ENCODE measurements at regions not wholly inside any gene's neighbourhood (a gene's known extent, or its start where the extent isn't known, plus 50 kb on each side); places are given as distances from the start of the nearest gene placed in this dataset.
A peak's percentile ranks its signal among the peaks of the same experiment; 100 is the strongest.
"Not testable (repeated sequence)": the region's sequence is repeated elsewhere in the genome, so short reads cannot be mapped to it uniquely, and the experiment has no call there.

DNA sequence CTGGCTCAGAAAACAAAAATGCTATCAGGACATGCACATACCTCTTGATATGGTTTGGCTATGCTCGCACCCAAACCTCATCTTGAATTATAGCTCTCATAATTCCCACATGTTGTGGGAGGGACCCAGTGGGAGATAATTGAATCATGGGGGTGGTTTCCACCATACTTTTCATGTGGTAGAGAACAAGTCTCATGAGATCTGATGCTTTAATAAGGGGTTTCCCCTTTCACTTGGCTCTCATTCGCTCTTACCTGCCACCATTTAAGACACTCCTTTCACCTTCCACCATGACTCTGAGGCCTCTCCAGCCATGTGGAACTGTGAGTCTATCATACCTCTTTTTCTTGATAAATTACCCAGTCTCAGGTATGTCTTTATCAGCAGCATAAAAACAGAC, 958.6 kb downstream of the TRAM1L1 start:
- ATAC-seq (no peak), DNase-seq (no peak)
- Histone ChIP-seq H3K27me3 (ENCODE audit: low read length) (no peaks in the 10 kb centered on the region), H2AFZ (ENCODE audit: low read length) (no peak overlapping the region), H3F3A (ENCODE audit: low read length, unreplicated experiment) (no peaks in the 10 kb centered on the region), H4K20me1 (ENCODE audit: low read length) (no peaks in the 10 kb centered on the region), H3K79me2 (ENCODE audit: low read length) (no peaks in the 10 kb centered on the region), H3K9ac (ENCODE audit: low read length) (no peak overlapping the region), H3K4me1 (ENCODE audit: insufficient read depth, low read length) (peaks cover 15% of the 10 kb centered on the region), H3K9me3 (ENCODE audit: low read length) (no peaks in the 10 kb centered on the region), H3K9me2 (replicated peaks; ENCODE audit: low read length) (no peaks in the 10 kb centered on the region), H3K27ac (ENCODE audit: low read length) (no peak overlapping the region), H3K4me2 (ENCODE audit: low read length) (no peak overlapping the region), H3K4me3 (ENCODE audit: low read length) (no peak overlapping the region), H3K36me3 (ENCODE audit: low read depth, low read length) (no peaks in the 10 kb centered on the region)
- ChIA-PET POLR2A (ENCODE audit: unreplicated experiment) (no interaction called here), CTCF (no interaction called here)
- BruUV-seq (replicated peaks): no TSS peak
- TF ChIP-seq EZH2phosphoT487 (IDR thresholded peaks at IDR 0.05; ENCODE audit: borderline replicate concordance, low read length): no peak
- TF ChIP-seq EZH2 (IDR thresholded peaks at IDR 0.05; ENCODE audit: low read length, unreplicated experiment): no peak
- TF ChIP-seq, protein P1, sequence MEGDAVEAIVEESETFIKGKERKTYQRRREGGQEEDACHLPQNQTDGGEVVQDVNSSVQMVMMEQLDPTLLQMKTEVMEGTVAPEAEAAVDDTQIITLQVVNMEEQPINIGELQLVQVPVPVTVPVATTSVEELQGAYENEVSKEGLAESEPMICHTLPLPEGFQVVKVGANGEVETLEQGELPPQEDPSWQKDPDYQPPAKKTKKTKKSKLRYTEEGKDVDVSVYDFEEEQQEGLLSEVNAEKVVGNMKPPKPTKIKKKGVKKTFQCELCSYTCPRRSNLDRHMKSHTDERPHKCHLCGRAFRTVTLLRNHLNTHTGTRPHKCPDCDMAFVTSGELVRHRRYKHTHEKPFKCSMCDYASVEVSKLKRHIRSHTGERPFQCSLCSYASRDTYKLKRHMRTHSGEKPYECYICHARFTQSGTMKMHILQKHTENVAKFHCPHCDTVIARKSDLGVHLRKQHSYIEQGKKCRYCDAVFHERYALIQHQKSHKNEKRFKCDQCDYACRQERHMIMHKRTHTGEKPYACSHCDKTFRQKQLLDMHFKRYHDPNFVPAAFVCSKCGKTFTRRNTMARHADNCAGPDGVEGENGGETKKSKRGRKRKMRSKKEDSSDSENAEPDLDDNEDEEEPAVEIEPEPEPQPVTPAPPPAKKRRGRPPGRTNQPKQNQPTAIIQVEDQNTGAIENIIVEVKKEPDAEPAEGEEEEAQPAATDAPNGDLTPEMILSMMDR (conservative IDR thresholded peaks at IDR 0.05; ENCODE audit: low read depth, low read length): no peak
- intact Hi-C loops (cut with micrococcal nuclease): no loop called here

DNA sequence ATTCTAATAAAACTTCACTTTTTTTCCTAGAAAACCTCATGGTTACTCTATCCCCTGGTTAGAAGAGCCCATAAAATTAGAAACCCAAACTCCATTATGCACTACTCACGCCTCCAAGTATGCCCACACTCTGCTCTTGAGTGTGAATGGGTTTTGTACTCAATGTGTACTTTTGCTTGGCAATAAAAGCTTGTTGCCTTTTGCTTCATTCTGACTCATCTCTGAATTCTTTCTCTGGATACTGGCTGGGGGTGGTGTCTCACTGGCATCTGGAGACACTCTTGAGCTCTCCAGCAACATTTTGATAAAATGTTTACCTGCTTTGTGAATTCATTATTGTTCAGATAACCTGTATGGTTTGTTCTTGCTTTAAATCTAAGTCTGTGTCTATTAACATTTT, 963.3 kb downstream of the TRAM1L1 start:
- no peaks in the 10 kb centered on the region for H3K9me3 ChIP-seq (ENCODE audit: low read length)
- no TSS peak for BruUV-seq (replicated peaks)
- ChIA-PET POLR2A (ENCODE audit: unreplicated experiment) (no interaction called here), CTCF (no interaction called here)
- H3K9ac ChIP-seq (ENCODE audit: low read length): 0 out of 2 replicates have a peak overlapping the region, but pooled peaks have one; percentile 21
- peak overlapping the region; percentile 51; the same call in 1 of the 2 replicates for H2AFZ ChIP-seq (ENCODE audit: low read length)
- H3K27me3 ChIP-seq (ENCODE audit: low read length): no peaks in the 10 kb centered on the region
- H3K4me3 ChIP-seq (ENCODE audit: low read length): no peak overlapping the region
- H3K9me2 ChIP-seq (replicated peaks; ENCODE audit: low read length): no peaks in the 10 kb centered on the region
- peak; percentile 79 for DNase-seq
- no peaks in the 10 kb centered on the region for H3K36me3 ChIP-seq (ENCODE audit: low read depth, low read length)
- no peaks in the 10 kb centered on the region for H3K79me2 ChIP-seq (ENCODE audit: low read length)
- TF ChIP-seq EZH2 (IDR thresholded peaks at IDR 0.05; ENCODE audit: low read length, unreplicated experiment) (no peak), EZH2phosphoT487 (IDR thresholded peaks at IDR 0.05; ENCODE audit: borderline replicate concordance, low read length) (no peak)
- TF ChIP-seq, protein P1 (conservative IDR thresholded peaks at IDR 0.05; ENCODE audit: low read depth, low read length): no peak
- intact Hi-C loops (cut with micrococcal nuclease): loop anchor here (1.0 to 2.0 kb wide), 2 partner anchors 21 to 27 kb away; no protein-coding TSS in a partner anchor
- H3F3A ChIP-seq (ENCODE audit: low read length, unreplicated experiment): no peaks in the 10 kb centered on the region
- peak; percentile 96 for ATAC-seq
- H4K20me1 ChIP-seq (ENCODE audit: low read length): no peaks in the 10 kb centered on the region
- H3K4me1 ChIP-seq (ENCODE audit: insufficient read depth, low read length): peaks cover 22% of the 10 kb centered on the region
- peak overlapping the region; percentile 73 for H3K27ac ChIP-seq (ENCODE audit: low read length)
- peak overlapping the region; percentile 76 for H3K4me2 ChIP-seq (ENCODE audit: low read length)

GRCh38 chr4:116118221-116118620, 967.2 kb downstream of the TRAM1L1 start:
- no peaks in the 10 kb centered on the region for H3K27me3 ChIP-seq (ENCODE audit: low read length)
- peaks cover 20% of the 10 kb centered on the region for H3K4me1 ChIP-seq (ENCODE audit: insufficient read depth, low read length)
- ChIA-PET CTCF (no interaction called here), POLR2A (ENCODE audit: unreplicated experiment) (no interaction called here)
- H3K4me3 ChIP-seq (ENCODE audit: low read length): no peak overlapping the region
- intact Hi-C loops (cut with micrococcal nuclease): no loop called here
- DNase-seq (no peak), ATAC-seq (no peak)
- no peak overlapping the region for H3K27ac ChIP-seq (ENCODE audit: low read length)
- no peak overlapping the region for H2AFZ ChIP-seq (ENCODE audit: low read length)
- H3F3A ChIP-seq (ENCODE audit: low read length, unreplicated experiment): no peaks in the 10 kb centered on the region
- no peak overlapping the region for H3K9ac ChIP-seq (ENCODE audit: low read length)
- BruUV-seq (replicated peaks): no TSS peak
- no peaks in the 10 kb centered on the region for H3K9me2 ChIP-seq (replicated peaks; ENCODE audit: low read length)
- no peaks in the 10 kb centered on the region for H4K20me1 ChIP-seq (ENCODE audit: low read length)
- H3K36me3 ChIP-seq (ENCODE audit: low read depth, low read length): no peaks in the 10 kb centered on the region
- no peaks in the 10 kb centered on the region for H3K79me2 ChIP-seq (ENCODE audit: low read length)
- H3K4me2 ChIP-seq (ENCODE audit: low read length): no peak overlapping the region
- H3K9me3 ChIP-seq (ENCODE audit: low read length): no peaks in the 10 kb centered on the region
- TF ChIP-seq EZH2 (IDR thresholded peaks at IDR 0.05; ENCODE audit: low read length, unreplicated experiment) (no peak), EZH2phosphoT487 (IDR thresholded peaks at IDR 0.05; ENCODE audit: borderline replicate concordance, low read length) (no peak)

- H3F3A ChIP-seq (ENCODE audit: low read length, unreplicated experiment); H3K9me2 ChIP-seq (replicated peaks; ENCODE audit: low read length); H3K79me2 ChIP-seq (ENCODE audit: low read length); H3K9ac ChIP-seq (ENCODE audit: low read length); H3K4me3 ChIP-seq (ENCODE audit: low read length); intact Hi-C loops (cut with micrococcal nuclease); H4K20me1 ChIP-seq (ENCODE audit: low read length); H3K27ac ChIP-seq (ENCODE audit: low read length); H3K36me3 ChIP-seq (ENCODE audit: low read depth, low read length); H3K4me2 ChIP-seq (ENCODE audit: low read length); H3K4me1 ChIP-seq (ENCODE audit: insufficient read depth, low read length); H3K9me3 ChIP-seq (ENCODE audit: low read length); POLR2A ChIA-PET (ENCODE audit: unreplicated experiment); DNase-seq; H3K27me3 ChIP-seq (ENCODE audit: low read length); H2AFZ ChIP-seq (ENCODE audit: low read length); CTCF ChIA-PET; ATAC-seq; BruUV-seq (replicated peaks): not testable (repeated sequence)
These were observed 972.5 kb downstream of the TRAM1L1 start for GRCh38 chr4:116112861-116113260.

All from PC-3 (cell line).